ENCODE measurements at regions not wholly inside any gene's neighbourhood (a gene's known extent, or its start where the extent isn't known, plus 50 kb on each side); places are given as distances from the start of the nearest gene placed in this dataset.

DNA sequence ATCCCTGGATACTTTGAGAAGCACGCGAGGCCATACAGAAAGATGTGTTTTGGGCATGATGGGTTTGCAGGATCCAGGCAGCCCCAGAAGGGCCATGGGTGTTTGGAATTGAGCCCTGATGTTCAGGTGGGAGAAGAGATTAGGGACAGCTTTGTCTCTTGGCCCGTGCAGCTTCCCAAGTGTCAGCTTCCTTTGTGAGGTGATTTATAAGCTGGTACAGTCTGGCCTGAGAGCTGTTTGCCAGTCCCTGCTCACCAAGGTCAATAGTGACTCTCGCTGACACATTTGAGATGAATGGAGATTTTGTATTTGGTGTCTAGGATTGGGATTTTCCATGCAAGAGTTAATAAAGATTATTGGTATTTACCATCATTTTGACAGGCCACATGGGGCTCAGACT lies 165.9 kb downstream of the ICE1 start:
- H3K4me2 ChIP-seq (ENCODE audit: insufficient read depth, low read length): no peak overlapping the region
- no peaks in the 10 kb centered on the region for H3K36me3 ChIP-seq (ENCODE audit: insufficient read depth, low read length)
- H3K9me3 ChIP-seq (ENCODE audit: insufficient read depth, low read length, severe bottlenecking): no peaks in the 10 kb centered on the region
- no peaks in the 10 kb centered on the region for H3K4me1 ChIP-seq (ENCODE audit: insufficient read depth, low read length)
- no peaks in the 10 kb centered on the region for H4K20me1 ChIP-seq (ENCODE audit: insufficient read depth, low read length)
- no peak for ATAC-seq (ENCODE audit: insufficient read depth, low read depth)
- no peak overlapping the region for H2AFZ ChIP-seq (ENCODE audit: low read depth, low read length)
- no peaks in the 10 kb centered on the region for H3K27me3 ChIP-seq (ENCODE audit: insufficient read depth, low read length, poor library complexity)
- H3K9ac ChIP-seq (ENCODE audit: low read depth, low read length): no peak overlapping the region
- no peak for DNase-seq
- no peak for TF ChIP-seq CTCF (IDR thresholded peaks at IDR 0.05; ENCODE audit: borderline replicate concordance, extremely low read depth, low read length, poor library complexity, severe bottlenecking)
- TF ChIP-seq EZH2 (IDR thresholded peaks at IDR 0.05; ENCODE audit: borderline replicate concordance, low read depth, low read length, severe bottlenecking): no peak
- no peaks in the 10 kb centered on the region for H3K79me2 ChIP-seq (ENCODE audit: insufficient read depth, low read length)
- no peak overlapping the region for H3K27ac ChIP-seq (ENCODE audit: low read length)
- H3K4me3 ChIP-seq (ENCODE audit: low read depth in 1 of 2, low read length in 2 of 2): no peak overlapping the region

DNA sequence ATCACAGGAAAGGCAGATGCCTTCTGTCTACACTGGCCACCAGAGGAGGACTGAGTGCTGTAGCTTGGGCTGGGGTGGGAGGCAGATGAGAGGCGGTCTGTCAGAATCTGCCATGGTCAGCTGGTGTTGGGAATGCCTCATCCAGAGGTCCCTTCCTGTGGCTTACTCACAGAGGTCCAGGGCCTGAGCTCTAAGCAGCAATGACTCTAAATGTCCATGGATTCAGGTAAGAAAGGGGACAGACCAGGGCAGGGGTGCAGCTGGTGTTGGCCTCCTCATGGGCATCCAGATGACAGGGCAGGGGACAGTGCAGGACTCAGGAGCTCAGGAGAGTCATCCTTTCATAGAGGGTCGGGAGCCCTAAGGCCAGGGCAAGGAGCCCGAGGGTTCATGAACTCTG lies 165.0 kb downstream of the ICE1 start:
- Histone ChIP-seq H3K27me3 (ENCODE audit: insufficient read depth, low read length, poor library complexity) (no peaks in the 10 kb centered on the region), H3K27ac (ENCODE audit: low read length) (no peak overlapping the region)

DNA sequence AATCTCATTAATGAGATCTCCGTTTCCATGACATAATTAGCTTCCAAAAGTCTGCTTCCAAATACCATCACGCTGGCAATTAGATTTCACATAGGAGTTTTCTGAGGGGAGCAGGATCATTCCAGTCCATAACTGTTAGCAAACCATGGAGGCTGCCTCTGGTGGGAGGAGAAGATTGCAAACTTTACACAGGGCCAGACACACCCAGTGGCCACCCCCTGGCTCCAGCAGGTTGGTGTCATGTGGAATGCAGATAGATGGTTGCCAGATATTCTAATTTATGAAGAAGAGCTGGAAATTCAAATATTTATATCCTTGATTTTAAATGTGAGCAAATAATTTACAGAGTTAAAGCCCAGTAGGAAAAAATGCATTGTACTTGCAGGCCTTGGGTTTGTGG lies 164.2 kb downstream of the ICE1 start:
- no peaks in the 10 kb centered on the region for H3K79me2 ChIP-seq (ENCODE audit: insufficient read depth, low read length)
- no peak overlapping the region for H3K27ac ChIP-seq (ENCODE audit: low read length)
- no peaks in the 10 kb centered on the region for H3K27me3 ChIP-seq (ENCODE audit: insufficient read depth, low read length, poor library complexity)
- H4K20me1 ChIP-seq (ENCODE audit: insufficient read depth, low read length): no peaks in the 10 kb centered on the region
- no peak overlapping the region for H3K4me2 ChIP-seq (ENCODE audit: insufficient read depth, low read length)
- H2AFZ ChIP-seq (ENCODE audit: low read depth, low read length): no peak overlapping the region
- no peak for TF ChIP-seq CTCF (IDR thresholded peaks at IDR 0.05; ENCODE audit: borderline replicate concordance, extremely low read depth, low read length, poor library complexity, severe bottlenecking)
- TF ChIP-seq EZH2 (IDR thresholded peaks at IDR 0.05; ENCODE audit: borderline replicate concordance, low read depth, low read length, severe bottlenecking): no peak
- H3K4me1 ChIP-seq (ENCODE audit: insufficient read depth, low read length): no peaks in the 10 kb centered on the region
- H3K36me3 ChIP-seq (ENCODE audit: insufficient read depth, low read length): no peaks in the 10 kb centered on the region
- no peak overlapping the region for H3K9ac ChIP-seq (ENCODE audit: low read depth, low read length)
- no peak overlapping the region for H3K4me3 ChIP-seq (ENCODE audit: low read depth in 1 of 2, low read length in 2 of 2)
- DNase-seq: no peak
- ATAC-seq (ENCODE audit: insufficient read depth, low read depth): no peak
- no peaks in the 10 kb centered on the region for H3K9me3 ChIP-seq (ENCODE audit: insufficient read depth, low read length, severe bottlenecking)

More for the DNA sequence above, 165.0 kb downstream of the ICE1 start:
- no peak overlapping the region for H3K4me2 ChIP-seq (ENCODE audit: insufficient read depth, low read length)
- no peaks in the 10 kb centered on the region for H3K36me3 ChIP-seq (ENCODE audit: insufficient read depth, low read length)
- no peaks in the 10 kb centered on the region for H3K9me3 ChIP-seq (ENCODE audit: insufficient read depth, low read length, severe bottlenecking)
- H3K9ac ChIP-seq (ENCODE audit: low read depth, low read length): no peak overlapping the region
- DNase-seq (no peak), ATAC-seq (ENCODE audit: insufficient read depth, low read depth) (no peak)
- H4K20me1 ChIP-seq (ENCODE audit: insufficient read depth, low read length): no peaks in the 10 kb centered on the region
- H3K4me1 ChIP-seq (ENCODE audit: insufficient read depth, low read length): no peaks in the 10 kb centered on the region
- no peak overlapping the region for H3K4me3 ChIP-seq (ENCODE audit: low read depth in 1 of 2, low read length in 2 of 2)
- H2AFZ ChIP-seq (ENCODE audit: low read depth, low read length): no peak overlapping the region
- no peak for TF ChIP-seq EZH2 (IDR thresholded peaks at IDR 0.05; ENCODE audit: borderline replicate concordance, low read depth, low read length, severe bottlenecking)
- TF ChIP-seq CTCF (IDR thresholded peaks at IDR 0.05; ENCODE audit: borderline replicate concordance, extremely low read depth, low read length, poor library complexity, severe bottlenecking): no peak
- no peaks in the 10 kb centered on the region for H3K79me2 ChIP-seq (ENCODE audit: insufficient read depth, low read length)
